HepG2 (cell line): ENCODE measurements at regions not wholly inside any gene's neighbourhood (a gene's known extent, or its start where the extent isn't known, plus 50 kb on each side); places are given as distances from the start of the nearest gene placed in this dataset.

Source experiments
- ATAC-seq: fragments of 200-7000 bp; cut with Tn5 transposase; 3 replicates; pipeline ENCODE4 v1.9.1; 2020; ENCODE audit warnings: mild to moderate bottlenecking, moderate library complexity
- BruUV-seq: library from RNA; stranded (reverse); fragments of 400-500 nt; replicated peaks from 2 replicates; lab custom pipeline; 2021; lab: Mats Ljungman, UMichigan
- CTCF ChIA-PET: fragments of 300-600 bp; formaldehyde crosslinking; extraction: SDS; loops from one replicate; lab custom pipeline; 2021; ENCODE audit warnings: low total read pairs, inconsistent platforms, low intra/inter-chr PET ratio; lab: Yijun Ruan, JAX
- POLR2A ChIA-PET: fragments of 350-600 bp; sonication (Branson Sonifier 250); formaldehyde crosslinking; loops from one replicate; lab custom pipeline; 2020; ENCODE audit warnings: antibody characterized with exemption, inconsistent platforms; lab: Yijun Ruan, JAX
- DNase-seq: peaks from one replicate; pipeline ENCODE4 v3.0.0-alpha.2; 2015; ENCODE audit warnings: low spot score
- FAIRE-seq: peaks from 3 replicates; lab custom pipeline; 2011; peaks lifted over from hg19 to GRCh38; lab: Jason Lieb, UNC
- H2AFZ ChIP-seq: one replicate; pipeline ENCODE4 v1.6.1; 2011; ENCODE audit warnings: low read length, inconsistent platforms
- H3K27ac ChIP-seq: fragments of 300-600 bp; 3 replicates; pipeline ENCODE4 v1.8.0; 2011; ENCODE audit warnings: mixed run types, mild to moderate bottlenecking, mixed read lengths, low read length, inconsistent platforms; ENCODE audit not compliant: insufficient read depth; ENCODE audit errors: extremely low read length
- H3K27me3 ChIP-seq, 2 experiments: fragments of 200-600 bp in 1 of 2; 2 replicates in 1 of 2; 3 replicates in 1 of 2; pipeline versions ENCODE4 v1.6.0 to v1.8.0; 2011; ENCODE audit warnings: low read length in 2 of 2, mild to moderate bottlenecking in 2 of 2, moderate library complexity in 2 of 2, inconsistent platforms in 1 of 2; ENCODE audit not compliant: insufficient read depth in 2 of 2, control insufficient read depth in 1 of 2
- H3K36me3 ChIP-seq, 2 experiments: fragments of 200-600 bp in 1 of 2; replicated peaks in 1 of 2; 2 replicates in 1 of 2; 3 replicates in 1 of 2; pipeline versions ENCODE4 v1.5.1 to v1.8.0; 2011; ENCODE audit warnings: low read length in 2 of 2, inconsistent platforms in 1 of 2; ENCODE audit not compliant: insufficient read depth in 2 of 2, control insufficient read depth in 1 of 2
- H3K4me1 ChIP-seq: 2 replicates; pipeline ENCODE4 v1.5.1; 2012; ENCODE audit warnings: low read length, inconsistent platforms; ENCODE audit not compliant: insufficient read depth
- H3K4me2 ChIP-seq: 2 replicates; pipeline ENCODE4 v1.6.0; 2011; ENCODE audit warnings: low read depth, low read length, inconsistent platforms
- H3K4me3 ChIP-seq, 3 experiments: fragments of 200-600 bp in 1 of 3; sonication (generic), shearing (Covaris generic) in 1 of 3; replicated peaks in 1 of 3; 2 replicates each; pipeline ENCODE4 v1.5.1; 2011 to 2016; ENCODE audit warnings: low read length in 3 of 3, inconsistent platforms in 2 of 3, low read depth in 2 of 3, mild to moderate bottlenecking in 2 of 3, control low read depth in 1 of 3, mixed read lengths in 1 of 3; ENCODE audit not compliant: insufficient read depth in 1 of 3
- H3K79me2 ChIP-seq: one replicate; pipeline ENCODE4 v1.6.1; 2011; ENCODE audit warnings: low read length, inconsistent platforms; ENCODE audit not compliant: insufficient read depth
- H3K9ac ChIP-seq: 2 replicates; pipeline ENCODE4 v1.6.0; 2011; ENCODE audit warnings: mild to moderate bottlenecking, low read depth, low read length, inconsistent platforms; ENCODE audit not compliant: insufficient read depth
- H3K9me3 ChIP-seq: 2 replicates; pipeline ENCODE4 v1.5.1; 2012; ENCODE audit warnings: mild to moderate bottlenecking, low read length
- H4K20me1 ChIP-seq: 2 replicates; pipeline ENCODE4 v1.6.0; 2011; ENCODE audit warnings: inconsistent platforms, mild to moderate bottlenecking, low read length, moderate library complexity; ENCODE audit not compliant: insufficient read depth
- HNRNPLL ChIP-seq: fragments of 200-400 bp; formaldehyde crosslinking; IDR thresholded peaks from 2 replicates; pipeline ENCODE4 v1.6.1; 2017; ENCODE audit warnings: mild to moderate bottlenecking, low read depth, low read length; ENCODE audit not compliant: poor library complexity, severe bottlenecking
- TBP ChIP-seq: sonication (generic); formaldehyde crosslinking; IDR thresholded peaks from 2 replicates; pipeline ENCODE4 v1.5.0; 2020; ENCODE audit warnings: missing genetic modification reagents
- ZBTB7B ChIP-seq: sonication (generic); formaldehyde crosslinking; IDR thresholded peaks from 2 replicates; pipeline ENCODE4 v1.4.0; 2020; ENCODE audit warnings: missing genetic modification reagents
- ZNF432 ChIP-seq: sonication (generic); formaldehyde crosslinking; IDR thresholded peaks from 2 replicates; pipeline ENCODE4 v1.5.0; 2020; ENCODE audit warnings: missing genetic modification reagents, mild to moderate bottlenecking, borderline replicate concordance
- WGBS: methylation state at CpG from one replicate; pipeline ENCODE4 v1.1.6; 2017; ENCODE audit warnings: low lambda C conversion rate; 5-methylcytosine and 5-hydroxymethylcytosine counted together
- in situ Hi-C: cut with HindIII; loops from 2 replicates; pipeline ENCODE4 v1.10.0; 2017; ENCODE audit warnings: low pct_unique_long_range_greater_than_20kb; ENCODE audit not compliant: extremely low pct_ligation_motif_present
- intact Hi-C: fragments of 100-400 bp; cut with micrococcal nuclease; formaldehyde crosslinking; loops from one replicate; pipeline ENCODE4 v1.10.0; 2022; ENCODE audit not compliant: unreplicated experiment
- TF ChIP-seq, protein P1 (sequence below): sonication (generic); formaldehyde crosslinking; IDR thresholded peaks from 2 replicates; pipeline ENCODE4 v1.5.1; 2020; ENCODE audit warnings: mild to moderate bottlenecking, missing genetic modification reagents, borderline replicate concordance
- TF ChIP-seq, protein P2 (sequence below): sonication (generic); formaldehyde crosslinking; IDR thresholded peaks from 2 replicates; pipeline ENCODE4 v1.4.0; 2020; ENCODE audit warnings: missing genetic modification reagents

DNA sequence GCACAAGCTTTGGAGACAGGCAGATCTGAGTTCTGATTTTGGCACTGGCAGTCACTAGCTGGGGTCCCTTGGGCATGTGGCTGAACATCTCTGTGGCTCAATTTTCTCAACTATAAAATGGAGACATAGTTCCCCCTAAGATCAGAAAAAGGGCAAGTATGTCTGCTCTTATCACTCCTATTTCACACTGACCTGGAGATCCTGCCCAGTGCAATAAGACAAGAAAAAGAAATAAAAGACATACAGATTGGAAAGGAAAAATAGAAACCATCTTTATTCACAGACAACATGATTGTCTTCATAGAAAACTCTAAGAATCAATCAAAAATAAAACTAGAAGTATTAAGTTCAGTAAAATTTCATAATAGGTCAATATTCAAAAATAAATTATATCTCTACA lies 56.0 kb upstream of the LHX1 start (continued):
- TF ChIP-seq, protein P1, sequence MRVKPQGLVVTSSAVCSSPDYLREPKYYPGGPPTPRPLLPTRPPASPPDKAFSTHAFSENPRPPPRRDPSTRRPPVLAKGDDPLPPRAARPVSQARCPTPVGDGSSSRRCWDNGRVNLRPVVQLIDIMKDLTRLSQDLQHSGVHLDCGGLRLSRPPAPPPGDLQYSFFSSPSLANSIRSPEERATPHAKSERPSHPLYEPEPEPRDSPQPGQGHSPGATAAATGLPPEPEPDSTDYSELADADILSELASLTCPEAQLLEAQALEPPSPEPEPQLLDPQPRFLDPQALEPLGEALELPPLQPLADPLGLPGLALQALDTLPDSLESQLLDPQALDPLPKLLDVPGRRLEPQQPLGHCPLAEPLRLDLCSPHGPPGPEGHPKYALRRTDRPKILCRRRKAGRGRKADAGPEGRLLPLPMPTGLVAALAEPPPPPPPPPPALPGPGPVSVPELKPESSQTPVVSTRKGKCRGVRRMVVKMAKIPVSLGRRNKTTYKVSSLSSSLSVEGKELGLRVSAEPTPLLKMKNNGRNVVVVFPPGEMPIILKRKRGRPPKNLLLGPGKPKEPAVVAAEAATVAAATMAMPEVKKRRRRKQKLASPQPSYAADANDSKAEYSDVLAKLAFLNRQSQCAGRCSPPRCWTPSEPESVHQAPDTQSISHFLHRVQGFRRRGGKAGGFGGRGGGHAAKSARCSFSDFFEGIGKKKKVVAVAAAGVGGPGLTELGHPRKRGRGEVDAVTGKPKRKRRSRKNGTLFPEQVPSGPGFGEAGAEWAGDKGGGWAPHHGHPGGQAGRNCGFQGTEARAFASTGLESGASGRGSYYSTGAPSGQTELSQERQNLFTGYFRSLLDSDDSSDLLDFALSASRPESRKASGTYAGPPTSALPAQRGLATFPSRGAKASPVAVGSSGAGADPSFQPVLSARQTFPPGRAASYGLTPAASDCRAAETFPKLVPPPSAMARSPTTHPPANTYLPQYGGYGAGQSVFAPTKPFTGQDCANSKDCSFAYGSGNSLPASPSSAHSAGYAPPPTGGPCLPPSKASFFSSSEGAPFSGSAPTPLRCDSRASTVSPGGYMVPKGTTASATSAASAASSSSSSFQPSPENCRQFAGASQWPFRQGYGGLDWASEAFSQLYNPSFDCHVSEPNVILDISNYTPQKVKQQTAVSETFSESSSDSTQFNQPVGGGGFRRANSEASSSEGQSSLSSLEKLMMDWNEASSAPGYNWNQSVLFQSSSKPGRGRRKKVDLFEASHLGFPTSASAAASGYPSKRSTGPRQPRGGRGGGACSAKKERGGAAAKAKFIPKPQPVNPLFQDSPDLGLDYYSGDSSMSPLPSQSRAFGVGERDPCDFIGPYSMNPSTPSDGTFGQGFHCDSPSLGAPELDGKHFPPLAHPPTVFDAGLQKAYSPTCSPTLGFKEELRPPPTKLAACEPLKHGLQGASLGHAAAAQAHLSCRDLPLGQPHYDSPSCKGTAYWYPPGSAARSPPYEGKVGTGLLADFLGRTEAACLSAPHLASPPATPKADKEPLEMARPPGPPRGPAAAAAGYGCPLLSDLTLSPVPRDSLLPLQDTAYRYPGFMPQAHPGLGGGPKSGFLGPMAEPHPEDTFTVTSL (CRISPR knock-in tag), result no peak
- TF ChIP-seq ZBTB7B (CRISPR knock-in tag) (no peak), ZNF432 (CRISPR knock-in tag) (no peak), TBP (CRISPR knock-in tag) (no peak)

DNA sequence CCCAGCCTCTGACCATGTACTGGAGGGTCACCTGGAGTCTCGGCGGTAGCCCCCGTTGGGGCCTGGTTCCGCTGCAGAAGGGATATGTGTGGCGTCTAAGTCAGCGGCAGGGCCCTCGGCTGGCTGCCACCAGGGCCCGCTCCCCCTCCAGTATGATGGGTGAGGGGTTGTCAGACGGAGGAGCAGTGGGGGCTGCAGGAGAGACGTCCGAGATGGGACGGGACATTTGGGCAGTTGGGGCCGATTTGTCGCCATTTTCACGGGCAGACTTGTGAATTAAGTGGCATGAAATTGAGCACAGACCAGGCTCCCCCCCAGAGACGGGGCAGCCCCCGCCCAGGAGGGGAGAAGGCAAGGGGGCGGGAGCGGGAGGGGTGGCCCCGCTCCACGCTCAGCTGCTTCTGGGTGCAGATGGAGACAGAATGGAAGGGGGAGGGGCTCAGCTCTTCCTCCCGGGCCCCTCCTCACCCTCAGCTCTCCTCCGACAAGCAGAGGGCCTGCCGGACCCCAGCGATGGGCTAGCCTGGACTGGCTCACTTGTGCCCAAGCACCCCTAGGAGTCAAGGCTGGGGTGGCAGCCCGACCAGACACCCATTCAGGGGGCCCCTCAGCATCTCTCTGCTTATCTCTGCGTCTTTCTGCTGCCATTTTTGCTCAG lies 52.7 kb upstream of the LHX1 start:
- H3K9ac ChIP-seq, result no peak overlapping the region
- no peaks in the 10 kb centered on the region for H3K36me3 ChIP-seq
- intact Hi-C loops, result no loop called here
- no peak for FAIRE-seq
- H3K27me3 ChIP-seq, result peaks cover 0 to 8% of the 10 kb centered on the region in 2 experiments; a peak in 2 of 5 replicates
- ATAC-seq, result no peak
- H3K4me1 ChIP-seq, result no peaks in the 10 kb centered on the region
- no peaks in the 10 kb centered on the region for H3K79me2 ChIP-seq
- in situ Hi-C loops, result no loop called here
- H2AFZ ChIP-seq, result no peak overlapping the region
- WGBS, result 67% methylated on average over 12 of the region's 27 CpGs
- H3K4me3 ChIP-seq, result no peak overlapping the region
- no peaks in the 10 kb centered on the region for H4K20me1 ChIP-seq
- CTCF ChIA-PET, result no interaction called here
- POLR2A ChIA-PET, result no interaction called here
- no peak overlapping the region for H3K27ac ChIP-seq
- BruUV-seq, result no TSS peak
- peak; percentile 7 for TF ChIP-seq HNRNPLL
- TF ChIP-seq, protein P2, sequence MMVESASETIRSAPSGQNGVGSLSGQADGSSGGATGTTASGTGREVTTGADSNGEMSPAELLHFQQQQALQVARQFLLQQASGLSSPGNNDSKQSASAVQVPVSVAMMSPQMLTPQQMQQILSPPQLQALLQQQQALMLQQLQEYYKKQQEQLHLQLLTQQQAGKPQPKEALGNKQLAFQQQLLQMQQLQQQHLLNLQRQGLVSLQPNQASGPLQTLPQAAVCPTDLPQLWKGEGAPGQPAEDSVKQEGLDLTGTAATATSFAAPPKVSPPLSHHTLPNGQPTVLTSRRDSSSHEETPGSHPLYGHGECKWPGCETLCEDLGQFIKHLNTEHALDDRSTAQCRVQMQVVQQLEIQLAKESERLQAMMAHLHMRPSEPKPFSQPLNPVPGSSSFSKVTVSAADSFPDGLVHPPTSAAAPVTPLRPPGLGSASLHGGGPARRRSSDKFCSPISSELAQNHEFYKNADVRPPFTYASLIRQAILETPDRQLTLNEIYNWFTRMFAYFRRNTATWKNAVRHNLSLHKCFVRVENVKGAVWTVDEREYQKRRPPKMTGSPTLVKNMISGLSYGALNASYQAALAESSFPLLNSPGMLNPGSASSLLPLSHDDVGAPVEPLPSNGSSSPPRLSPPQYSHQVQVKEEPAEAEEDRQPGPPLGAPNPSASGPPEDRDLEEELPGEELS, result no peak
- H3K4me2 ChIP-seq, result no peak overlapping the region
- peaks cover 10% of the 10 kb centered on the region; the same call in 1 of the 2 replicates for H3K9me3 ChIP-seq
- DNase-seq, result no peak
